Activated T-helper 2 cell treated with anti-CD3 and anti-CD28 coated beads, Interferon-gamma antibody, Interleukin-2, Interleukin-4, amounts not matched to agents 10 μg/mL and 5 μg/mL and 100 μg/mL, durations not matched to agents 14 hours and 24 hours and 36 hours (primary cell): ENCODE measurements at regions not wholly inside any gene's neighbourhood (a gene's known extent, or its start where the extent isn't known, plus 50 kb on each side); places are given as distances from the start of the nearest gene placed in this dataset.

Experiments
- DNase-seq: peaks from one replicate; pipeline ENCODE4 v3.0.0; 2021; ENCODE audit warnings: low spot score
- H3K27ac Mint-ChIP-seq: one replicate; pipeline ENCODE4 v1.8.0; 2021; ENCODE audit warnings: mixed read lengths
- H3K27me3 Mint-ChIP-seq: one replicate; pipeline ENCODE4 v1.8.0; 2021; ENCODE audit warnings: low read depth, mixed read lengths
- H3K36me3 Mint-ChIP-seq: one replicate; pipeline ENCODE4 v1.8.0; 2021; ENCODE audit warnings: low read depth, mixed read lengths
- H3K4me1 Mint-ChIP-seq: one replicate; pipeline ENCODE4 v1.8.0; 2021; ENCODE audit warnings: low read depth, mixed read lengths
- H3K4me3 Mint-ChIP-seq: one replicate; pipeline ENCODE4 v1.8.0; 2021; ENCODE audit warnings: low read depth, mild to moderate bottlenecking, moderate library complexity, mixed read lengths
- H3K9me3 Mint-ChIP-seq: one replicate; pipeline ENCODE4 v1.8.0; 2021; ENCODE audit warnings: mixed read lengths
- intact Hi-C: fragments of 100-400 bp; cut with micrococcal nuclease; formaldehyde crosslinking; loops from one replicate; pipeline ENCODE4 v1.15.1; 2023

DNA sequence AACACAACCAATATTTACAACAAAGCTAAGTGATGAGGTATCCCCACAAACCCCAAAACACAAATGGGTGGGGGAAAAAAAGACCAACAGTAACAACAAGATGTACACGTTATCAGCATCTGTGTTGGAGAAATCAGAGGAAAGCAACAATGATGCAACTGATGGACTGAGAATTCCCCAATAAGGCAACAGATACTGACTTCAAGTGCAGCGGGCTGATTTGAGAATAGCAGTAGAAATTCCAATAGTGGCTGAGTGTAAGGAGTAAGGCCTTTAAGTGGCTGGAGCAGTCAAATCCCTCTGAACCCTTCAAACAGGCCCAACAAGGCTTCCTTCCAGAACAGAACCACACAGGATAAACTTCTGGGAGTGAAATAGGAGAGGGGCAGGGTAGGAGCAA is 97.6 kb downstream of the TM2D1 start:
- DNase-seq = no peak
- no peaks in the 10 kb centered on the region for H3K4me1 Mint-ChIP-seq
- H3K4me3 Mint-ChIP-seq = no peak overlapping the region
- H3K9me3 Mint-ChIP-seq = no peaks in the 10 kb centered on the region
- intact Hi-C loops = no loop called here
- peaks cover 3% of the 10 kb centered on the region for H3K27me3 Mint-ChIP-seq
- no peaks in the 10 kb centered on the region for H3K36me3 Mint-ChIP-seq
- no peak overlapping the region for H3K27ac Mint-ChIP-seq

DNA sequence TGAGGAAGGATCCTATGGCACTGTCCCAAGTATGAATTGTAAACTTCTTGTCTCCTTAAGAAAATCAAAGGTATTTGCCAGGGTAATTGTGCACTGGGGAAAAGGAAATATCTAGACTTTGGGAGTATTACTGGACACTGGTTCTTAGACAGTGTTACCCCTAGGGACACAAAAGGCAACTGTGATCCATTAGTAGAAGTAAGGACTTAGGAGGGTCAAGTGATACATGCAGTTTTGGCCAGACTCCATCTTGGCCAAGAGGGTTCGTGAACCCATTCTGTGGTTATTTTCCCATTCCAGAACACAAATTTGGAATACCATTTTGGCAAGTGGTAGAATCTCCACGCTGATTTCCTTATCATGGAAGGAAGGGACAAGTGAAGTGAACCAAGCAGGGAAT is 98.1 kb downstream of the TM2D1 start:
- H3K9me3 Mint-ChIP-seq = no peaks in the 10 kb centered on the region
- peaks cover 3% of the 10 kb centered on the region for H3K27me3 Mint-ChIP-seq
- H3K4me1 Mint-ChIP-seq = no peaks in the 10 kb centered on the region
- no peaks in the 10 kb centered on the region for H3K36me3 Mint-ChIP-seq
- H3K4me3 Mint-ChIP-seq = no peak overlapping the region
- no peak for DNase-seq
- intact Hi-C loops = no loop called here
- H3K27ac Mint-ChIP-seq = no peak overlapping the region

DNA sequence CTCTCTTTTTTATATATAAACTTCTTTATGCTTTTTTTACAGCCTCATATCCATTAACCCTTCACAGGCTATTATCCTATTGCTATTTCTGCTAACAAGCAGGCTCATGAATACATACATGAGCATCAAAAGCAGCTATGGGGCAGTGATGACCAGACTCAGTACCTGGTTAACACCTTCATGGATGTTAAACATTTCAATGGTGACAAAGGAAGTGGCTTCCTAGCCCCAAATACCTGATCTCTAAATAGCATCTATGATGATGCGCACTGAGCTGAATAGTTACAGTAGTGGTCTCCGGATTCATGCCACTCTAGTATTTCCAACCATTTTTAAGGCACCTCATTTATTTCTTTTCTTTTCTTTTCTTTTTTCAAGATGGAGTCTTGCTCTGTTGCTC is 101.1 kb downstream of the TM2D1 start:
- H3K4me3 Mint-ChIP-seq = no peak overlapping the region
- H3K9me3 Mint-ChIP-seq = no peaks in the 10 kb centered on the region
- no peak overlapping the region for H3K27ac Mint-ChIP-seq
- peaks cover 8% of the 10 kb centered on the region for H3K27me3 Mint-ChIP-seq
- intact Hi-C loops = no loop called here
- no peaks in the 10 kb centered on the region for H3K36me3 Mint-ChIP-seq
- DNase-seq = no peak
- H3K4me1 Mint-ChIP-seq = no peaks in the 10 kb centered on the region

DNA sequence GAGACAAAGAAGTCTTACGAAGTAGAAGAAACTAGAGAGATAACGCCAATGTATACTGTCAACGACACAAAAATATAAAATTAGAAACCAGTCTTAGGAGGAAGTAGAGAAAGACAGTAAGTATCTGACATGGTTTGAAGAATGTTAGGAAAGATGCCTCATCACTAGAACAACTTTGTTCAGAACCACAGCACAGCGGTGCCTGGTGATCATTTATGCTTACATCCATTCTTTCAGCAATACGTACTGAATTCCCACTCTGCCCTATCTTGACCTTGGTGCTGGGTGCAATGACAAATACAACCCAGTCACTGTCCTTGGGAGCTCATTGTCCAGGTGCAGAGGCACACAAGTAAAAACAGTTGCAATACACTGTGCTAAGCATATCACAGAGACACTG is 104.4 kb downstream of the TM2D1 start:
- no peaks in the 10 kb centered on the region for H3K9me3 Mint-ChIP-seq
- no peak overlapping the region for H3K27ac Mint-ChIP-seq
- H3K4me1 Mint-ChIP-seq = no peaks in the 10 kb centered on the region
- H3K4me3 Mint-ChIP-seq = no peak overlapping the region
- no peak for DNase-seq
- intact Hi-C loops = no loop called here
- peaks cover 9% of the 10 kb centered on the region for H3K27me3 Mint-ChIP-seq
- no peaks in the 10 kb centered on the region for H3K36me3 Mint-ChIP-seq

DNA sequence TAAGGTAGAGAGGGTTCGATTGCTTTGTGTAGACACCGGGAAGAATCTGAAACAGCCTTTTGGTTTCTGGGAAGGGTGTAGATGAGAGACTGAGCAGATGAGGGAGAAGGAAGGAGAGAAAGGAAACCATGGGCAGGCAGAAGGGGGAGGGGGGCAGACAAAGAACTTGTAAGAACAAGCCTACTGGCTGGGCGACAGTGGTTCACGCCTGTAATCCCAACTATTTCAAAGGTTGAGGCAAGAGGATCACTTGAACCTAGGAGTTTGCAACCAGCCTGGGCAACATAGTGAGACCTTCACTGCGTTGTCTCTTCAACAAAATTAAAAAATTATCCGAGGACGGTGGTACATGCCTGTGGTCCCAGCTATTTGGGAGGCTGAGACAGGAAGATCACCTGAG is 106.2 kb downstream of the TM2D1 start:
- intact Hi-C loops = no loop called here
- H3K27ac Mint-ChIP-seq = no peak overlapping the region
- no peaks in the 10 kb centered on the region for H3K9me3 Mint-ChIP-seq
- peaks cover 9% of the 10 kb centered on the region for H3K27me3 Mint-ChIP-seq
- no peak for DNase-seq
- H3K4me3 Mint-ChIP-seq = no peak overlapping the region
- no peaks in the 10 kb centered on the region for H3K4me1 Mint-ChIP-seq
- no peaks in the 10 kb centered on the region for H3K36me3 Mint-ChIP-seq

DNA sequence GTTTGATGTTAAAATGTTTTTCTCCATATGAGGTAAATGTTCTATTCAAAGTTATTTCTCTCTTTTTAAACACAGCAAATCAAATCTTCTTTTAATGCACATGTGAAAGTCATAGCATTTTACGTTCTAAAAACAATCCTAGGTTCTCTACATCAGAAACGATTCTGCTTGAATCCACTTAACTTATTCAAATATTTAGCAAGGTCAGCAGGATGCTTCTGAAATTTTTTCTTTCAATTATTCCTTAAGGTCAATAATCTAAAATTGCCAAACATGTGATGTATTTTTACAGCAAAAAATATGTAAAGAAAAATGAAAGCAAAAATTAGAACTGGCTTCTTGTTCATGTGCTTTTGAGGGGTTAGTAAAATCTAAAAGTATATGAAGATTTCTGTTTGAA is 106.7 kb downstream of the TM2D1 start:
- Mint-ChIP-seq H3K4me1 (no peaks in the 10 kb centered on the region), H3K27me3 (peaks cover 8% of the 10 kb centered on the region), H3K36me3 (no peaks in the 10 kb centered on the region), H3K9me3 (no peaks in the 10 kb centered on the region), H3K4me3 (no peak overlapping the region), H3K27ac (no peak overlapping the region)
- intact Hi-C loops = no loop called here
- DNase-seq = no peak

DNA sequence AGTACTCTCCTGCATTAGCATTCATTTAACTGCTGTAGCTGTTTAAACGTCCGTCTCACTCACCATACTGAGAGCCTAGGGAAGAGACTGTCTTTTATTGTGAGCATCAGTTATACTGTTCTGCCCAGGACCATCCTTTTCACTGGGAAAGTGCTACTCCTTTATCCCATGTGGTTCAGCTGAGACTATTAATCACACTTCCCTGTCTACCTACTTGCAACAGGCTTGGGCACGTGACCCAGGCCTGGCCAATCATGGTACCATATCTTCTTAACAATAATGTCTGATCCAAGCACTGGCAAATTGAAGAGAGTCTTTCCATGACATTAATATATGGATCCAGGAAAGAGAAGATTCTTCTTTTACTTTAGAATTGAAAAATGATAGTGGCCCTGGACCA is 108.1 kb downstream of the TM2D1 start:
- Mint-ChIP-seq H3K9me3 (no peaks in the 10 kb centered on the region), H3K27me3 (peaks cover 8% of the 10 kb centered on the region), H3K4me3 (no peak overlapping the region), H3K27ac (no peak overlapping the region), H3K36me3 (no peaks in the 10 kb centered on the region), H3K4me1 (no peaks in the 10 kb centered on the region)
- intact Hi-C loops = no loop called here
- no peak for DNase-seq

DNA sequence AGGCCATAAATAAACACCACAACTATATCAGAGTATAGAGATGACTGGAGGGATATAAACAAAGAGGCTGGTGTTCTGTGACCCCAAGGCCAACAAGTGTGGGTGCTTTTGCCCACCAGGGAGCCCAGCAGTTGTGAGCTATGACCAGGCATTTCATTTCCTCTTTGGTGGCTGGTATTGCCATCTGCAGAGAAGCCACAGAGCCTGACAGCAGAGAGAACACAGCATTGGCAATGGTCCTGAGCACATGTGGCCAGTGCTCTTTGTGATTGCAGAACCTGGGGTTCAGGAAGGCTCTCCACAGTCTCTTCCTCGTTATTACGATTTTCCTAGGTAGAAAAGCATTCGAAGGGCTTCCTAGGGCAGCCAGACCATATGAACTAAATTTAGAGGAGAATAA is 112.3 kb downstream of the TM2D1 start:
- H3K9me3 Mint-ChIP-seq = no peaks in the 10 kb centered on the region
- no peaks in the 10 kb centered on the region for H3K27me3 Mint-ChIP-seq
- no peaks in the 10 kb centered on the region for H3K4me1 Mint-ChIP-seq
- intact Hi-C loops = no loop called here
- H3K27ac Mint-ChIP-seq = no peak overlapping the region
- no peak for DNase-seq
- no peak overlapping the region for H3K4me3 Mint-ChIP-seq
- H3K36me3 Mint-ChIP-seq = no peaks in the 10 kb centered on the region

DNA sequence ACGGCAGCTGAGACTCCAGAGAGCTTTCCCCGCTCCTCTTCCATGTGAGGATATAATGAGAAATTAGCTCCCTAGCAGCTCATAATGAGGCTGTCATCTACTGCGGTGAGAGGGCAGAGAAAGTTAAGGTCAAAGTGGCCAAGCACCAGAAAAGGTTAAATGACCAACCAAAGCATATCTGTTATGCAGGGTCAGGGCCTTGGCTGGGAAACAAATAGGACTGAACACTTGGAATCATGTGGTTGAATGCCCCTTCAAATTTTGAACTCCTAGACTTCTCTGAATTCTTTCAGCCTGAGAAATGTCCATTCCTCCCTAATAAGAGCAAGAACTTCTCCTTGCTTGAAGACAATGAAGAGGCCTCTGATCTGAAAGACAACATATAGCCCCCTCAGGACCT is 115.9 kb downstream of the TM2D1 start:
- H3K9me3 Mint-ChIP-seq = no peaks in the 10 kb centered on the region
- intact Hi-C loops = no loop called here
- no peak overlapping the region for H3K4me3 Mint-ChIP-seq
- no peak overlapping the region for H3K27ac Mint-ChIP-seq
- no peaks in the 10 kb centered on the region for H3K36me3 Mint-ChIP-seq
- no peak for DNase-seq
- H3K27me3 Mint-ChIP-seq = peaks cover 4% of the 10 kb centered on the region
- no peaks in the 10 kb centered on the region for H3K4me1 Mint-ChIP-seq

DNA sequence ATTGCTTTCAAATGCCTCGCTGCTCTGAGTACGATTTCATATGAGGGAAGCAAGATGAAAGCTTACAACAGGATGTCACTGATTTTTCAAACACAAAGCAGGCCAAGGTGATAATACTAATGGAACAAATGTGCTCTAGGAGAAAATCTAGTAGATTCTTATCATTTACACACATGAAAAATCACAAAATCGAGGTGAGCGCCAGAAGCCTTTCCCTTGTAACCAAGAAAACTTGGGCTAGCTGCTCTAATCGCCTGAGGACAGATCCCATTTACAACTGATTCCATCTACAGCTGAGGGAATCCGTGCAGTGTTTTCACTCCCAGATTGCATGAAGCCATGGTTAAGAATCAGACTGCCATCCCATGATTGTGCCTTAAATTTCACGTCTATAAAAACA is 117.5 kb downstream of the TM2D1 start:
- no peaks in the 10 kb centered on the region for H3K9me3 Mint-ChIP-seq
- no peak for DNase-seq
- no peaks in the 10 kb centered on the region for H3K4me1 Mint-ChIP-seq
- peaks cover 4% of the 10 kb centered on the region for H3K27me3 Mint-ChIP-seq
- no peak overlapping the region for H3K27ac Mint-ChIP-seq
- no peaks in the 10 kb centered on the region for H3K36me3 Mint-ChIP-seq
- intact Hi-C loops = no loop called here
- no peak overlapping the region for H3K4me3 Mint-ChIP-seq

DNA sequence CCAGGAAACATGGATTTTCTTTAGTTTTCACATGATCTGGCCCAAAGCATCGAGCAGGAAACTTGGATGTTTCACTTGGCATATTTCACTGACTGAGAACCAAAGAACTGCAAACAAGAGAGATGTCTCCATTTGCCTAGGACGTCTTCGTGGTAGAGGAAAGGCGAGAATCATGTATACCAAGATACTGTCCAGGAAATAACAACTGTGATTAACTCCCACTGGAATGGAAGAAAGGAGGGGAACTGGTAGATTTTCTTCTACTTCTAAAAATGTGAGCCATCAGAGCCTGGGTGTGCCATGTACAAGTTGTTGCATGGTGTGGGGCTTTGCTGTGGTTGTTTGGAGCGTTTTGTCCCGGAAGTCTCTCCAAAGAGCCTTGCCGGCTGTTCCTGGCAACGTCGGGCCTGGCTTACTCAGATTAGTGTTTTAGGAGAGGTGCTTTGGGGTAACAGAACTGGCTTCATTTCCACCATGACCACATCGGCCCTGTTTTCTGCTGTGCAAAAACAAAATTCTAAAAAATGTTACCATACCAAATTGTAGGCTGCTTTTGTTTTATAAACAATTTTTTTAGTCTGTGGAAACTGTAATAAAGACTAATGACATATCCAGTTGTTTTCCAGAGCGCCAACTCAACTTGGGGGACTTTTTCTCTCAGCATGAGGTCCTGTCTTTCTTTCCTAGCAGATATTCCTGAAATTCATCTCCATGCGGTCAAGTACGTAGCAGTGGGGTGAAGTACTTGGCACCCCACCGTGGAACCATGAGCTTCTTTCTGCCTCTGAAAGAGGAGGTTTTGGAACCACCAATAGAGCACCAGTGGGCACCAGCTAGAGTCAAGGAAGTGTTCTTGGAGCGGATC is 118.3 kb downstream of the TM2D1 start:
- intact Hi-C loops = no loop called here
- no peak for DNase-seq
- Mint-ChIP-seq H3K9me3 (no peaks in the 10 kb centered on the region), H3K27ac (no peak overlapping the region), H3K4me1 (no peaks in the 10 kb centered on the region), H3K27me3 (peaks cover 4% of the 10 kb centered on the region), H3K36me3 (no peaks in the 10 kb centered on the region), H3K4me3 (no peak overlapping the region)

DNA sequence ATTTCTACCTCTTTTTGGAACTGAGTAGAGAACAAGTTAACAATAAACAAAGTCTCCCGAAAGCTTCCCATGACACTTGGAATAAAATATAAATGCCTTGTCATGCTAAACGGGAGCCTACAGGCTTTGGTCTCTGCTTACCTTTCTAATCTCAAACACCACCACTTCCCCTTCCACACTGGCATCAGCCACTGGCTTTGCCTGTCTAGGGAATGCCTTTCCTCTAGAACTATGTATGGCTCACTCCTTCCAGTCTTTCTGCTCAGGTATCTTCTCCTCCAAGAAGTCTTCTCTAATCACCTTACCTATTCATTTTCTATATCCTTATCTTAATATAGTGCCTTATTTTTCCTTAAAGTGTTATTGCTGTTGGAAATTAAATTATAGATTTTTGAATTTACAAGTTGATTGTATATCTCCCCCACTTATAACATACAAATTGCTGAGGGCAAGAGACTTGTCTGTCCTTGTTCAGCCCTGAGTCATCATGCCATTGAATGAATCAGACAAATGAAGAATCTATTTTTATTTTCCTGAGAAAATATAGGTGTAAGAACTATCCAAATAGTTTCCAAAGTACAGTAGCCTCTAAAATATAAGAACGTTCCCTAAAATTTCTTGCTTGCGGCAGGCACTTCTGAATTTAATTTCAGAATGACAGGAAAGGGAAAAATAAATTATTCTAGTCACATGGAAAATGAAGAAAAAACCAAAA is 119.2 kb downstream of the TM2D1 start:
- no peak for DNase-seq
- no peaks in the 10 kb centered on the region for H3K36me3 Mint-ChIP-seq
- H3K4me1 Mint-ChIP-seq = no peaks in the 10 kb centered on the region
- no peak overlapping the region for H3K27ac Mint-ChIP-seq
- intact Hi-C loops = no loop called here
- no peak overlapping the region for H3K4me3 Mint-ChIP-seq
- peaks cover 6% of the 10 kb centered on the region for H3K27me3 Mint-ChIP-seq
- no peaks in the 10 kb centered on the region for H3K9me3 Mint-ChIP-seq

DNA sequence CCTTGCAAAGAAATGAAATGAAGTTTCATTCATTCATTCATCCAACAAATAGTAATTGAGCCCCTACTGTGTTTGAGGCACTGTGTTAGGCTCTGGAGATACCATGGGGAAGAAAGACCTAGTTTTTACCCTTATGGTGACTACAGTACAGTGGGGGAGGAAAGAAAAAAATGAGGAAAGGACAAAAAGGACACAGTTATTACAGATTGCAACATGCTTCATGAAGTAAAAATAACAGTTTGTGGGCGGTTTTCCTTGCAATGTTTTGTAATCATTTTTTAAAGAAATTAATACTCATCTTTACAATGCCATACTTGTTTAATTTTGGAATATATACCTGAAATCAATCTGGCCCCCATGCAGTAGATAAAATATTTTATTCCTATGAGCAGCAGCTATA is 120.3 kb downstream of the TM2D1 start:
- Mint-ChIP-seq H3K9me3 (no peaks in the 10 kb centered on the region), H3K27me3 (peaks cover 6% of the 10 kb centered on the region), H3K4me1 (no peaks in the 10 kb centered on the region), H3K27ac (no peak overlapping the region), H3K4me3 (no peak overlapping the region), H3K36me3 (no peaks in the 10 kb centered on the region)
- intact Hi-C loops = no loop called here
- DNase-seq = no peak
